GM12891 (cell line): ENCODE measurements at regions not wholly inside any gene's neighbourhood (a gene's known extent, or its start where the extent isn't known, plus 50 kb on each side); places are given as distances from the start of the nearest gene placed in this dataset.

ENCODE experiments used
- POLR2A ChIP-seq: IDR thresholded peaks from 2 replicates; pipeline ENCODE4 v1.6.1; 2011; ENCODE audit warnings: low read depth, low read length, control low read depth
- SPI1 ChIP-seq: IDR thresholded peaks from 2 replicates; pipeline ENCODE4 v1.6.1; 2011; ENCODE audit warnings: low read depth, low read length, control low read depth

GRCh38 chr6:134410541-134410940 lies 92.6 kb upstream of the SGK1 start:
- TF ChIP-seq POLR2A = no peak
- no peak for TF ChIP-seq SPI1
